Thoracic aorta (tissue), 2 donors: ENCODE measurements at regions not wholly inside any gene's neighbourhood (a gene's known extent, or its start where the extent isn't known, plus 50 kb on each side); places are given as distances from the start of the nearest gene placed in this dataset.

Experiments
- ATAC-seq: fragments of 150-250 bp; one replicate; pipeline ENCODE4 v1.8.0; 2017; ENCODE audit warnings: low read depth; ENCODE audit not compliant: insufficient number of reproducible peaks, low FRiP score
- DNase-seq: peaks from one replicate; pipeline ENCODE4 v3.0.0-alpha.2; 2020; ENCODE audit warnings: low spot score
- H3K27ac ChIP-seq, 2 donors: fragments of 200-600 bp; sonication (generic); 1 replicate in 1 of 2; 2 replicates in 1 of 2; pipeline ENCODE4 v1.5.1; 2016; ENCODE audit warnings: mild to moderate bottlenecking in 2 of 2, moderate library complexity in 2 of 2
- H3K27me3 ChIP-seq: fragments of 200-600 bp; sonication (generic); replicated peaks from 2 replicates; pipeline ENCODE4 v1.6.0; 2016; ENCODE audit warnings: mild to moderate bottlenecking; ENCODE audit not compliant: insufficient read depth
- H3K36me3 ChIP-seq: fragments of 200-600 bp; sonication (generic); one replicate; pipeline ENCODE4 v1.5.1; 2016
- H3K4me1 ChIP-seq, 2 donors: fragments of 200-600 bp; sonication (generic); 1 replicate in 1 of 2; 2 replicates in 1 of 2; pipeline versions ENCODE4 v1.5.1 to v1.6.0; 2016; ENCODE audit warnings: low read depth in 2 of 2, mild to moderate bottlenecking in 1 of 2; ENCODE audit not compliant: control insufficient read depth in 1 of 2
- H3K4me3 ChIP-seq: fragments of 200-600 bp; sonication (generic); 2 replicates; pipeline ENCODE4 v1.5.1; 2016; ENCODE audit warnings: mild to moderate bottlenecking
- H3K9me3 ChIP-seq: fragments of 200-600 bp; sonication (generic); 2 replicates; pipeline ENCODE4 v1.5.1; 2016
- TF ChIP-seq, protein P1 (sequence below): fragments of 200-600 bp; sonication (generic); IDR thresholded peaks from one replicate; pipeline ENCODE4 v1.5.1; 2019; ENCODE audit warnings: antibody characterized with exemption

GRCh38 chr13:71237332-71237731, 629.7 kb downstream of the DACH1 start:
- ATAC-seq (no peak), DNase-seq (no peak)
- H3K27ac ChIP-seq = no peak overlapping the region
- no peaks in the 10 kb centered on the region for H3K9me3 ChIP-seq
- TF ChIP-seq, protein P1, sequence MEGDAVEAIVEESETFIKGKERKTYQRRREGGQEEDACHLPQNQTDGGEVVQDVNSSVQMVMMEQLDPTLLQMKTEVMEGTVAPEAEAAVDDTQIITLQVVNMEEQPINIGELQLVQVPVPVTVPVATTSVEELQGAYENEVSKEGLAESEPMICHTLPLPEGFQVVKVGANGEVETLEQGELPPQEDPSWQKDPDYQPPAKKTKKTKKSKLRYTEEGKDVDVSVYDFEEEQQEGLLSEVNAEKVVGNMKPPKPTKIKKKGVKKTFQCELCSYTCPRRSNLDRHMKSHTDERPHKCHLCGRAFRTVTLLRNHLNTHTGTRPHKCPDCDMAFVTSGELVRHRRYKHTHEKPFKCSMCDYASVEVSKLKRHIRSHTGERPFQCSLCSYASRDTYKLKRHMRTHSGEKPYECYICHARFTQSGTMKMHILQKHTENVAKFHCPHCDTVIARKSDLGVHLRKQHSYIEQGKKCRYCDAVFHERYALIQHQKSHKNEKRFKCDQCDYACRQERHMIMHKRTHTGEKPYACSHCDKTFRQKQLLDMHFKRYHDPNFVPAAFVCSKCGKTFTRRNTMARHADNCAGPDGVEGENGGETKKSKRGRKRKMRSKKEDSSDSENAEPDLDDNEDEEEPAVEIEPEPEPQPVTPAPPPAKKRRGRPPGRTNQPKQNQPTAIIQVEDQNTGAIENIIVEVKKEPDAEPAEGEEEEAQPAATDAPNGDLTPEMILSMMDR = no peak
- no peaks in the 10 kb centered on the region for H3K27me3 ChIP-seq
- no peak overlapping the region for H3K4me3 ChIP-seq
- no peaks in the 10 kb centered on the region for H3K36me3 ChIP-seq
- H3K4me1 ChIP-seq = no peaks in the 10 kb centered on the region

GRCh38 chr13:71219698-71220415, 647.1 kb downstream of the DACH1 start:
- Histone ChIP-seq H3K27me3 (no peaks in the 10 kb centered on the region), H3K36me3 (no peaks in the 10 kb centered on the region), H3K27ac (no peak overlapping the region), H3K4me3 (no peak overlapping the region), H3K4me1 (no peaks in the 10 kb centered on the region), H3K9me3 (no peaks in the 10 kb centered on the region)
- TF ChIP-seq, protein P1 = no peak
- no peak for DNase-seq
- no peak for ATAC-seq

- ATAC-seq = no peak
- no peaks in the 10 kb centered on the region for H3K27me3 ChIP-seq
- TF ChIP-seq, protein P1 = no peak
Measured at GRCh38 chr13:71218960-71219359, 648.0 kb downstream of the DACH1 start.

DNA sequence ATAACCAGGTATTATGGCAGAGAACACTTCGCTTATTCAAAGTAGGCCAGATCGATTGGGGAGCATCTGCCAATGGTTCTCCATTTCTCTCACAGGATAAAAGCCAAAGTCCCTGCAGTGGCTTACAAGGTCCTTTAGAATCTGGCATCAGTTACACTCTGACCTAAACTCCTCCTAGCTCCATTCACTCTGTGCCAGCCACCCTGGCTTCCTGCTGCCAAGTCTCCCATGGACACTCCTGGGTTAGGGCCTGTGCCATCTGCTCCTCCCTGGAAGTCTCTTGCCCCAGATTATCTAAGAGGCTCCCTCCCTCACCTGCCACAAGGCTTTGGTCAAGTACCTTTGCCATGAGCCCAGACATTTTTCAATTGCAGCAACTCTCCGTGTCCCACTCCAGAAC, 649.2 kb downstream of the DACH1 start:
- ATAC-seq (no peak), DNase-seq (no peak)
- Histone ChIP-seq H3K27me3 (no peaks in the 10 kb centered on the region), H3K4me1 (no peaks in the 10 kb centered on the region), H3K36me3 (no peaks in the 10 kb centered on the region), H3K27ac (no peak overlapping the region), H3K9me3 (no peaks in the 10 kb centered on the region), H3K4me3 (no peak overlapping the region)
- TF ChIP-seq, protein P1 = no peak

More at GRCh38 chr13:71218960-71219359, 648.0 kb downstream of the DACH1 start:
- Histone ChIP-seq H3K4me1 (no peaks in the 10 kb centered on the region), H3K36me3 (no peaks in the 10 kb centered on the region), H3K9me3 (no peaks in the 10 kb centered on the region), H3K4me3 (no peak overlapping the region), H3K27ac (no peak overlapping the region)
- no peak for DNase-seq

DNA sequence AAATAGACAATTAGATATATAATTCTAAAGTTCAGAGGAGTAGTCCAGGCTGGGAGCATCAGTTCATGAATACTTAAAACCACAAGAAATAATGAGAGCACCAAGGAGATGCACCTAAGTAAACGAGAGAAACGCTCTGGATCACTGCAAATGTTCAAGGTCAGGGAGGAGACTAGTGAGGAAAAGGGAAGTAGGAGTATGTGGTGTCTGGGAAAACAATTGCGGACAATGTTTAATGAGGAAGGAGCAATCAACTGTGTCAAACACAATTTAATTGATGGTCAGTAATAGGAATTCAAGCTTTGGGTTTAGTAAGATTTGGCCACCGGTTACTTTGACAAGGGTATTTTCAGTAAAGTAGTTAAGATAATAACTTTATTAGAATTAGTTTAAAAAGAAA, 652.2 kb downstream of the DACH1 start:
- H3K27ac ChIP-seq = no peak overlapping the region
- no peak overlapping the region for H3K4me3 ChIP-seq
- no peaks in the 10 kb centered on the region for H3K9me3 ChIP-seq
- no peak for DNase-seq
- peaks cover 8 to 17% of the 10 kb centered on the region in 2 donors for H3K4me1 ChIP-seq
- TF ChIP-seq, protein P1 = no peak
- H3K36me3 ChIP-seq = no peaks in the 10 kb centered on the region
- no peak for ATAC-seq
- no peaks in the 10 kb centered on the region for H3K27me3 ChIP-seq
